TTC549 (cell line): ENCODE measurements at regions not wholly inside any gene's neighbourhood (a gene's known extent, or its start where the extent isn't known, plus 50 kb on each side); places are given as distances from the start of the nearest gene placed in this dataset.

ENCODE experiments used
- FAIRE-seq: peaks from 2 replicates; lab custom pipeline; 2012; peaks lifted over from hg19 to GRCh38; lab: Jason Lieb, UNC

- FAIRE-seq = no peak
Measured at GRCh38 chr1:239682046-239682445, 295.7 kb downstream of the CHRM3 start.

- FAIRE-seq = no peak
Measured at GRCh38 chr1:239682960-239683359, 296.6 kb downstream of the CHRM3 start.

- no peak for FAIRE-seq
Measured at GRCh38 chr1:239686386-239686785, 300.0 kb downstream of the CHRM3 start.

- no peak for FAIRE-seq
Measured at GRCh38 chr1:239696317-239696716, 309.9 kb downstream of the CHRM3 start.

GRCh38 chr1:239700667-239701066 is 314.3 kb downstream of the CHRM3 start:
- FAIRE-seq = no peak

GRCh38 chr1:239703075-239703474 is 316.7 kb downstream of the CHRM3 start:
- no peak for FAIRE-seq

- FAIRE-seq = no peak
Measured at GRCh38 chr1:239706245-239706892, 320.0 kb downstream of the CHRM3 start.

GRCh38 chr1:239707615-239708014 is 321.2 kb downstream of the CHRM3 start:
- FAIRE-seq = no peak

- FAIRE-seq = no peak
Measured at GRCh38 chr1:239708622-239709021, 322.3 kb downstream of the CHRM3 start.

- FAIRE-seq = no peak
Measured at GRCh38 chr1:239711768-239712167, 325.4 kb downstream of the CHRM3 start.

- no peak for FAIRE-seq
Measured at GRCh38 chr1:239717097-239717917, 330.9 kb downstream of the CHRM3 start.

GRCh38 chr1:239717918-239718184 is 331.5 kb downstream of the CHRM3 start:
- FAIRE-seq = no peak

GRCh38 chr1:239718571-239718970 is 332.2 kb downstream of the CHRM3 start:
- FAIRE-seq = no peak

- FAIRE-seq = no peak
Measured at GRCh38 chr1:239718997-239719628, 332.7 kb downstream of the CHRM3 start.

GRCh38 chr1:239719642-239720258 is 333.4 kb downstream of the CHRM3 start:
- no peak for FAIRE-seq

GRCh38 chr1:239722035-239722434 is 335.7 kb downstream of the CHRM3 start:
- FAIRE-seq = no peak

- no peak for FAIRE-seq
Measured at GRCh38 chr1:239723776-239724367, 337.5 kb downstream of the CHRM3 start.

- FAIRE-seq = no peak
Measured at GRCh38 chr1:239725371-239725770, 339.0 kb downstream of the CHRM3 start.

- FAIRE-seq = no peak
Measured at GRCh38 chr1:239725933-239726332, 339.6 kb downstream of the CHRM3 start.

- no peak for FAIRE-seq
Measured at GRCh38 chr1:239730378-239730777, 344.0 kb downstream of the CHRM3 start.

GRCh38 chr1:239731082-239731748 is 344.8 kb downstream of the CHRM3 start:
- FAIRE-seq = no peak

GRCh38 chr1:239732770-239733169 is 346.4 kb downstream of the CHRM3 start:
- no peak for FAIRE-seq
